B cell (primary cell): ENCODE measurements at regions not wholly inside any gene's neighbourhood (a gene's known extent, or its start where the extent isn't known, plus 50 kb on each side); places are given as distances from the start of the nearest gene placed in this dataset.

Experiments
- ATAC-seq: fragments of 200-7000 bp; cut with Tn5 transposase; one replicate; pipeline ENCODE4 v1.10.0; 2021; ENCODE audit warnings: low read depth, mild to moderate bottlenecking, moderate number of reproducible peaks, moderate library complexity
- CTCF ChIA-PET: fragments of 350-600 bp; sonication (Branson Sonifier 250); formaldehyde crosslinking; loops from one replicate; lab custom pipeline; 2021; ENCODE audit warnings: antibody characterized with exemption, inconsistent platforms; lab: Charles Lee
- POLR2A ChIA-PET: fragments of 350-600 bp; sonication (Branson Sonifier 250); formaldehyde crosslinking; loops from one replicate; lab custom pipeline; 2021; ENCODE audit warnings: antibody characterized with exemption; lab: Charles Lee
- DNase-seq: peaks from one replicate; pipeline ENCODE4 v3.0.0; 2013
- H2AFZ ChIP-seq: 2 replicates; pipeline ENCODE4 v1.6.1; 2012; ENCODE audit warnings: mild to moderate bottlenecking, low read depth, low read length; ENCODE audit not compliant: insufficient read depth, poor library complexity, severe bottlenecking
- H3K27ac ChIP-seq, 2 donors: 1 replicate in 1 of 2; 2 replicates in 1 of 2; pipeline ENCODE4 v1.5.1; 2012 to 2013; ENCODE audit warnings: low read length in 2 of 2, mild to moderate bottlenecking in 2 of 2, moderate library complexity in 1 of 2
- H3K27me3 ChIP-seq, 4 experiments: fragments of 200-600 bp in 1 of 4; sonication (generic) in 1 of 4; replicated peaks in 1 of 4; 1 replicate in 2 of 4; 2 replicates in 2 of 4; pipeline versions ENCODE4 v1.6.1 to v1.7.0; 2013 to 2016; ENCODE audit warnings: low read length in 3 of 4, mild to moderate bottlenecking in 2 of 4, mixed read lengths in 1 of 4, moderate library complexity in 1 of 4; ENCODE audit not compliant: insufficient read depth in 4 of 4, control insufficient read depth in 3 of 4; ENCODE audit errors: control extremely low read depth in 1 of 4
- H3K36me3 ChIP-seq, 2 experiments: replicated peaks in 1 of 2; 1 replicate in 1 of 2; 2 replicates in 1 of 2; pipeline versions ENCODE4 v1.6.1 to v1.7.1; 2013; ENCODE audit warnings: low read length in 1 of 2; ENCODE audit not compliant: insufficient read depth in 2 of 2, control insufficient read depth in 1 of 2; ENCODE audit errors: control extremely low read depth in 1 of 2, extremely low read depth in 1 of 2
- H3K4me1 ChIP-seq, 2 donors: fragments of 200-600 bp in 1 of 2; sonication (generic) in 1 of 2; 1 replicate in 1 of 2; 2 replicates in 1 of 2; pipeline versions ENCODE4 v1.5.1 to v1.6.1; 2013 to 2017; ENCODE audit warnings: low read length in 2 of 2; ENCODE audit not compliant: control insufficient read depth in 2 of 2, insufficient read depth in 2 of 2
- H3K4me2 ChIP-seq: replicated peaks from 2 replicates; pipeline ENCODE3; 2012; ENCODE audit warnings: mild to moderate bottlenecking, low read depth, low read length; ENCODE audit not compliant: poor library complexity, severe bottlenecking
- H3K4me3 ChIP-seq, 5 experiments: fragments of 200-600 bp in 1 of 5; sonication (generic) in 1 of 5; 1 replicate in 3 of 5; 2 replicates in 2 of 5; pipeline versions ENCODE4 v1.5.1 to v1.7.0; 2011 to 2016; ENCODE audit warnings: low read length in 4 of 5, mild to moderate bottlenecking in 4 of 5, low read depth in 2 of 5, control low read depth in 1 of 5, moderate library complexity in 1 of 5; ENCODE audit not compliant: insufficient read depth in 1 of 5; ENCODE audit errors: control extremely low read depth in 1 of 5, extremely low read depth in 1 of 5
- H3K79me2 ChIP-seq: fragments of 200-600 bp; sonication (generic); one replicate; pipeline ENCODE4 v1.6.0; 2016; ENCODE audit warnings: low read length; ENCODE audit not compliant: control insufficient read depth, insufficient read depth
- H3K9ac ChIP-seq: fragments of 200-600 bp; sonication (generic); 2 replicates; pipeline ENCODE4 v1.6.1; 2017; ENCODE audit warnings: mild to moderate bottlenecking, low read length, moderate library complexity
- H3K9me3 ChIP-seq, 3 donors: one replicate each; pipeline versions ENCODE4 v1.6.1 to v1.7.1; 2013; ENCODE audit warnings: low read length in 2 of 3; ENCODE audit not compliant: control insufficient read depth in 2 of 3, insufficient read depth in 1 of 3; ENCODE audit errors: control extremely low read depth in 1 of 3
- H4K20me1 ChIP-seq: 2 replicates; pipeline ENCODE4 v1.6.0; 2012; ENCODE audit warnings: mild to moderate bottlenecking, low read length; ENCODE audit not compliant: insufficient read depth, control insufficient read depth, poor library complexity, severe bottlenecking
- H3K27ac Mint-ChIP-seq: one replicate; pipeline ENCODE4 v1.8.0; 2021; ENCODE audit warnings: mixed read lengths
- H3K27me3 Mint-ChIP-seq: one replicate; pipeline ENCODE4 v1.8.0; 2021; ENCODE audit warnings: mixed read lengths
- H3K4me1 Mint-ChIP-seq: one replicate; pipeline ENCODE4 v1.8.0; 2021; ENCODE audit warnings: mixed read lengths
- H3K4me3 Mint-ChIP-seq: one replicate; pipeline ENCODE4 v1.8.0; 2021; ENCODE audit warnings: mixed read lengths
- H3K9me3 Mint-ChIP-seq: one replicate; pipeline ENCODE4 v1.8.0; 2022; ENCODE audit warnings: mixed read lengths; ENCODE audit not compliant: insufficient read depth
- EZH2 ChIP-seq: IDR thresholded peaks from 2 replicates; pipeline ENCODE4 v1.6.1; 2012; ENCODE audit warnings: borderline replicate concordance, low read depth, mild to moderate bottlenecking, moderate library complexity, low read length; ENCODE audit not compliant: insufficient read depth, poor library complexity, severe bottlenecking
- WGBS: methylation state at CpG from one replicate; pipeline ENCODE4 v1.1.5; 2013; ENCODE audit warnings: missing lambda C conversion rate; ENCODE audit not compliant: insufficient coverage; 5-methylcytosine and 5-hydroxymethylcytosine counted together
- intact Hi-C: fragments of 100-400 bp; cut with micrococcal nuclease; formaldehyde crosslinking; loops from one replicate; pipeline ENCODE4 v1.10.0; 2022
- TF ChIP-seq, protein P1 (sequence below): fragments of 200-600 bp; IDR thresholded peaks from one replicate; pipeline ENCODE4 v1.8.0; 2022; ENCODE audit warnings: antibody characterized with exemption, mild to moderate bottlenecking

DNA sequence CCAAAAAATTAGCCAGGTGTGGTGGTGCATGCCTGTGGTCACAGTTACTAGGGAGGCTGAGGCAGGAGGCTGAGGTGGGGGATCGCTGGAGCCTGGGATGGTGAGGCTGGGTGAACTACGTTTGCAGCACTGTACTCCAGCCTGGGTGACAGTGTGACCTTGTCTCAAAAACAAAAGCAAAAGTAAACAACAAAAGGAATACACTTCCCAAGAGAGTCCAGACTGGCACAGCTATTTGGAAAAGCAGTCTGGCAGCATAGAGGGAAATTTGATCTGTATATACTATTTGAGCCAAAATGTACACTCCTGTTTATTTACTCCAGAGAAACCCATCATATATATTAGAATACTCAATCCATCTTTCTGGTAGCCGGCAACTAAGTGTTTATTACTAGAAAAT, 107.0 kb upstream of the HMCN1 start:
- Histone ChIP-seq H3K4me1 (no peaks in the 10 kb centered on the region), H3K27ac (no peak overlapping the region), H3K79me2 (no peaks in the 10 kb centered on the region), H3K9ac (no peak overlapping the region), H2AFZ (no peak overlapping the region), H3K4me2 (no peak overlapping the region), H3K9me3 (no peaks in the 10 kb centered on the region), H3K27me3 (no peaks in the 10 kb centered on the region), H3K4me3 (no peak overlapping the region), H4K20me1 (no peaks in the 10 kb centered on the region), H3K36me3 (no peaks in the 10 kb centered on the region)
- DNase-seq = no peak
- POLR2A ChIA-PET = no interaction called here
- no peak for TF ChIP-seq EZH2
- TF ChIP-seq, protein P1, sequence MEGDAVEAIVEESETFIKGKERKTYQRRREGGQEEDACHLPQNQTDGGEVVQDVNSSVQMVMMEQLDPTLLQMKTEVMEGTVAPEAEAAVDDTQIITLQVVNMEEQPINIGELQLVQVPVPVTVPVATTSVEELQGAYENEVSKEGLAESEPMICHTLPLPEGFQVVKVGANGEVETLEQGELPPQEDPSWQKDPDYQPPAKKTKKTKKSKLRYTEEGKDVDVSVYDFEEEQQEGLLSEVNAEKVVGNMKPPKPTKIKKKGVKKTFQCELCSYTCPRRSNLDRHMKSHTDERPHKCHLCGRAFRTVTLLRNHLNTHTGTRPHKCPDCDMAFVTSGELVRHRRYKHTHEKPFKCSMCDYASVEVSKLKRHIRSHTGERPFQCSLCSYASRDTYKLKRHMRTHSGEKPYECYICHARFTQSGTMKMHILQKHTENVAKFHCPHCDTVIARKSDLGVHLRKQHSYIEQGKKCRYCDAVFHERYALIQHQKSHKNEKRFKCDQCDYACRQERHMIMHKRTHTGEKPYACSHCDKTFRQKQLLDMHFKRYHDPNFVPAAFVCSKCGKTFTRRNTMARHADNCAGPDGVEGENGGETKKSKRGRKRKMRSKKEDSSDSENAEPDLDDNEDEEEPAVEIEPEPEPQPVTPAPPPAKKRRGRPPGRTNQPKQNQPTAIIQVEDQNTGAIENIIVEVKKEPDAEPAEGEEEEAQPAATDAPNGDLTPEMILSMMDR = no peak
- H3K9me3 Mint-ChIP-seq = no peaks in the 10 kb centered on the region
- intact Hi-C loops = no loop called here
- 100% methylated on average over 1 of the region's 3 CpGs for WGBS
- H3K4me1 Mint-ChIP-seq = peaks cover 4% of the 10 kb centered on the region
- no peak overlapping the region for H3K4me3 Mint-ChIP-seq
- CTCF ChIA-PET = no interaction called here
- ATAC-seq = no peak
- H3K27me3 Mint-ChIP-seq = no peaks in the 10 kb centered on the region
- no peak overlapping the region for H3K27ac Mint-ChIP-seq

DNA sequence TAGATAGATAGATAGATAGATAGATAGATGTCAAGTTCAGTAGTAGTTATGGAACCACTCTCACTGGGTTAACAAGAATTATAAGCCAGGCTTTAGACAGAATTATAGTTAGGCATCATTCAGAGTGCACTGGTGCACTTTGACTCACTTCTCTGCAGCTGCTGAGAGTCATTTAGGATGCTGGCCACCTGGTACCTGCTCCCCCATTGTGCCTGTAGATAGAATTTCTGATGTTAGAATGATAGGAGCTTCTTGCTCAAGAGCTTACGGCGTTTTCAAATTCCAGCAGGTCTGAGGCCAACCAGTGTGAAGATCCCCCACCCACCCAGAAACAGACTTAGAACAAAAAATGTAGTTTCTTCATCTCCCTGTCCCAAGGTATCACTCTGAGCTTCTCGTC, 107.8 kb upstream of the HMCN1 start:
- Histone ChIP-seq H3K27me3 (no peaks in the 10 kb centered on the region), H3K9me3 (no peaks in the 10 kb centered on the region), H2AFZ (no peak overlapping the region), H3K27ac (no peak overlapping the region), H3K4me1 (no peaks in the 10 kb centered on the region), H3K79me2 (no peaks in the 10 kb centered on the region), H3K9ac (no peak overlapping the region), H3K4me2 (no peak overlapping the region), H3K36me3 (no peaks in the 10 kb centered on the region), H4K20me1 (no peaks in the 10 kb centered on the region), H3K4me3 (no peak overlapping the region)
- DNase-seq = no peak
- 100% methylated on average over 1 of the region's 3 CpGs for WGBS
- H3K4me1 Mint-ChIP-seq = peaks cover 4% of the 10 kb centered on the region
- no peak overlapping the region for H3K4me3 Mint-ChIP-seq
- TF ChIP-seq, protein P1 = no peak
- TF ChIP-seq EZH2 = no peak
- intact Hi-C loops = no loop called here
- no peak overlapping the region for H3K27ac Mint-ChIP-seq
- no peaks in the 10 kb centered on the region for H3K27me3 Mint-ChIP-seq
- no peaks in the 10 kb centered on the region for H3K9me3 Mint-ChIP-seq
- ChIA-PET POLR2A (no interaction called here), CTCF (interaction anchor here (1.4 kb wide), 1 partner anchor 43 kb away, joined by 3 read pairs; no protein-coding TSS in a partner anchor)
- ATAC-seq = no peak
